ENCODE measurements at regions not wholly inside any gene's neighbourhood (a gene's known extent, or its start where the extent isn't known, plus 50 kb on each side); places are given as distances from the start of the nearest gene placed in this dataset.
A peak's percentile ranks its signal among the peaks of the same experiment; 100 is the strongest.

- Histone ChIP-seq H3K18ac (ENCODE audit: low read length) (no peak overlapping the region), H3K9ac (ENCODE audit: low read length) (no peak overlapping the region), H3K79me1 (ENCODE audit: low read length) (no peaks in the 10 kb centered on the region), H2AFZ (ENCODE audit: insufficient read depth, low read length, poor library complexity) (no peak overlapping the region), H3K23ac (ENCODE audit: low read length) (no peak overlapping the region), H4K8ac (ENCODE audit: low read depth, low read length) (no peak overlapping the region), H3K36me3 (ENCODE audit: control insufficient read depth in 1 of 2, insufficient read depth in 2 of 2, low read length in 2 of 2) (no peaks in the 10 kb centered on the region), H2BK12ac (ENCODE audit: low read length) (no peak overlapping the region), H3K27me3 (ENCODE audit: insufficient read depth, low read length) (no peaks in the 10 kb centered on the region), H3K4me1 (ENCODE audit: control insufficient read depth in 1 of 2, insufficient read depth in 2 of 2, low read length in 2 of 2) (peaks cover 8% of the 10 kb centered on the region in 2 experiments), H3K4me2 (ENCODE audit: low read length) (no peak overlapping the region), H2BK120ac (ENCODE audit: insufficient read depth, low read length, poor library complexity) (no peak overlapping the region), H3K4ac (ENCODE audit: low read depth, low read length) (no peak overlapping the region), H4K91ac (ENCODE audit: low read depth, low read length) (no peak overlapping the region), H4K12ac (ENCODE audit: low read depth, low read length) (no peak overlapping the region), H3K27ac (ENCODE audit: low read depth, low read length) (no peak overlapping the region), H3K4me3 (ENCODE audit: low read depth, low read length) (no peak overlapping the region), H3K9me3 (ENCODE audit: insufficient read depth, low read depth, low read length) (no peaks in the 10 kb centered on the region), H2AK5ac (ENCODE audit: low read length) (no peak overlapping the region), H3K14ac (ENCODE audit: low read length) (no peak overlapping the region), H3K79me2 (ENCODE audit: control insufficient read depth, insufficient read depth, low read length, poor library complexity) (no peaks in the 10 kb centered on the region), H2BK5ac (ENCODE audit: low read depth, low read length, poor library complexity) (no peak overlapping the region)
- WGBS (ENCODE audit: extremely low coverage, insufficient coverage, insufficient read length): no CpG with 5 or more reads among the region's 2 CpGs
- no peak for DNase-seq
Measured at GRCh38 chr3:23706111-23706510, 99.6 kb upstream of the UBE2E1 start.

- Histone ChIP-seq H3K9ac (ENCODE audit: low read length) (no peak overlapping the region), H4K8ac (ENCODE audit: low read depth, low read length) (no peak overlapping the region), H3K23ac (ENCODE audit: low read length) (no peak overlapping the region), H2BK5ac (ENCODE audit: low read depth, low read length, poor library complexity) (no peak overlapping the region), H3K4me2 (ENCODE audit: low read length) (no peak overlapping the region), H3K79me1 (ENCODE audit: low read length) (no peaks in the 10 kb centered on the region), H2BK120ac (ENCODE audit: insufficient read depth, low read length, poor library complexity) (no peak overlapping the region), H2AK5ac (ENCODE audit: low read length) (no peak overlapping the region), H2BK12ac (ENCODE audit: low read length) (no peak overlapping the region), H2AFZ (ENCODE audit: insufficient read depth, low read length, poor library complexity) (no peak overlapping the region), H3K4me3 (ENCODE audit: low read depth, low read length) (no peak overlapping the region), H3K36me3 (ENCODE audit: control insufficient read depth in 1 of 2, insufficient read depth in 2 of 2, low read length in 2 of 2) (no peaks in the 10 kb centered on the region), H4K12ac (ENCODE audit: low read depth, low read length) (no peak overlapping the region), H3K79me2 (ENCODE audit: control insufficient read depth, insufficient read depth, low read length, poor library complexity) (no peaks in the 10 kb centered on the region), H3K4ac (ENCODE audit: low read depth, low read length) (no peak overlapping the region), H3K14ac (ENCODE audit: low read length) (no peak overlapping the region), H4K91ac (ENCODE audit: low read depth, low read length) (no peak overlapping the region), H3K27ac (ENCODE audit: low read depth, low read length) (no peak overlapping the region), H3K9me3 (ENCODE audit: insufficient read depth, low read depth, low read length) (no peaks in the 10 kb centered on the region), H3K18ac (ENCODE audit: low read length) (no peak overlapping the region), H3K27me3 (ENCODE audit: insufficient read depth, low read length) (no peaks in the 10 kb centered on the region), H3K4me1 (ENCODE audit: control insufficient read depth in 1 of 2, insufficient read depth in 2 of 2, low read length in 2 of 2) (peaks cover 4 to 5% of the 10 kb centered on the region in 2 experiments)
- no peak for DNase-seq
- WGBS (ENCODE audit: extremely low coverage, insufficient coverage, insufficient read length): no CpG with 5 or more reads among the region's 2 CpGs
Measured at GRCh38 chr3:23709987-23710386, 95.8 kb upstream of the UBE2E1 start.

GRCh38 chr3:23710555-23710954 lies 95.2 kb upstream of the UBE2E1 start:
- no peaks in the 10 kb centered on the region for H3K27me3 ChIP-seq (ENCODE audit: insufficient read depth, low read length)
- no peak overlapping the region for H3K9ac ChIP-seq (ENCODE audit: low read length)
- H3K9me3 ChIP-seq (ENCODE audit: insufficient read depth, low read depth, low read length): no peaks in the 10 kb centered on the region
- H4K91ac ChIP-seq (ENCODE audit: low read depth, low read length): no peak overlapping the region
- no peaks in the 10 kb centered on the region for H3K79me1 ChIP-seq (ENCODE audit: low read length)
- DNase-seq: peak; percentile 94 to 96
- no peak overlapping the region for H3K14ac ChIP-seq (ENCODE audit: low read length)
- H2BK5ac ChIP-seq (ENCODE audit: low read depth, low read length, poor library complexity): no peak overlapping the region
- H3K4me2 ChIP-seq (ENCODE audit: low read length): no peak overlapping the region
- no peak overlapping the region for H3K27ac ChIP-seq (ENCODE audit: low read depth, low read length)
- no peak overlapping the region for H3K23ac ChIP-seq (ENCODE audit: low read length)
- H3K4me3 ChIP-seq (ENCODE audit: low read depth, low read length): no peak overlapping the region
- no peak overlapping the region for H2AFZ ChIP-seq (ENCODE audit: insufficient read depth, low read length, poor library complexity)
- no peak overlapping the region for H4K12ac ChIP-seq (ENCODE audit: low read depth, low read length)
- H2BK12ac ChIP-seq (ENCODE audit: low read length): no peak overlapping the region
- no peaks in the 10 kb centered on the region for H3K36me3 ChIP-seq (ENCODE audit: control insufficient read depth in 1 of 2, insufficient read depth in 2 of 2, low read length in 2 of 2)
- H2AK5ac ChIP-seq (ENCODE audit: low read length): no peak overlapping the region
- no peak overlapping the region for H3K18ac ChIP-seq (ENCODE audit: low read length)
- no peak overlapping the region for H3K4ac ChIP-seq (ENCODE audit: low read depth, low read length)
- H3K79me2 ChIP-seq (ENCODE audit: control insufficient read depth, insufficient read depth, low read length, poor library complexity): no peaks in the 10 kb centered on the region
- H2BK120ac ChIP-seq (ENCODE audit: insufficient read depth, low read length, poor library complexity): no peak overlapping the region
- peaks cover 4 to 5% of the 10 kb centered on the region in 2 experiments for H3K4me1 ChIP-seq (ENCODE audit: control insufficient read depth in 1 of 2, insufficient read depth in 2 of 2, low read length in 2 of 2)
- H4K8ac ChIP-seq (ENCODE audit: low read depth, low read length): no peak overlapping the region
- WGBS (ENCODE audit: extremely low coverage, insufficient coverage, insufficient read length): no CpG with 5 or more reads among the region's 9 CpGs

GRCh38 chr3:23711916-23712494 lies 93.8 kb upstream of the UBE2E1 start:
- Histone ChIP-seq H3K9me3 (ENCODE audit: insufficient read depth, low read depth, low read length) (no peaks in the 10 kb centered on the region), H3K27ac (ENCODE audit: low read depth, low read length) (no peak overlapping the region), H2BK5ac (ENCODE audit: low read depth, low read length, poor library complexity) (no peak overlapping the region), H3K4me1 (ENCODE audit: control insufficient read depth in 1 of 2, insufficient read depth in 2 of 2, low read length in 2 of 2) (peaks cover 4 to 5% of the 10 kb centered on the region in 2 experiments), H2BK120ac (ENCODE audit: insufficient read depth, low read length, poor library complexity) (no peak overlapping the region), H3K23ac (ENCODE audit: low read length) (no peak overlapping the region), H3K18ac (ENCODE audit: low read length) (no peak overlapping the region), H3K36me3 (ENCODE audit: control insufficient read depth in 1 of 2, insufficient read depth in 2 of 2, low read length in 2 of 2) (no peaks in the 10 kb centered on the region), H4K8ac (ENCODE audit: low read depth, low read length) (no peak overlapping the region), H3K4me3 (ENCODE audit: low read depth, low read length) (no peak overlapping the region), H3K79me1 (ENCODE audit: low read length) (no peaks in the 10 kb centered on the region), H2AFZ (ENCODE audit: insufficient read depth, low read length, poor library complexity) (no peak overlapping the region), H2AK5ac (ENCODE audit: low read length) (no peak overlapping the region), H3K27me3 (ENCODE audit: insufficient read depth, low read length) (no peaks in the 10 kb centered on the region), H3K9ac (ENCODE audit: low read length) (no peak overlapping the region), H2BK12ac (ENCODE audit: low read length) (no peak overlapping the region), H3K79me2 (ENCODE audit: control insufficient read depth, insufficient read depth, low read length, poor library complexity) (no peaks in the 10 kb centered on the region), H4K91ac (ENCODE audit: low read depth, low read length) (no peak overlapping the region), H3K4me2 (ENCODE audit: low read length) (no peak overlapping the region), H3K4ac (ENCODE audit: low read depth, low read length) (no peak overlapping the region), H4K12ac (ENCODE audit: low read depth, low read length) (no peak overlapping the region), H3K14ac (ENCODE audit: low read length) (no peak overlapping the region)
- no CpG with 5 or more reads among the region's 10 CpGs for WGBS (ENCODE audit: extremely low coverage, insufficient coverage, insufficient read length)
- no peak for DNase-seq

Data from trophoblast cell (in vitro differentiated cells and primary cell).